Coronary artery (tissue), 2 donors: ENCODE measurements at regions not wholly inside any gene's neighbourhood (a gene's known extent, or its start where the extent isn't known, plus 50 kb on each side); places are given as distances from the start of the nearest gene placed in this dataset.

Experiments
- DNase-seq: peaks from one replicate; pipeline ENCODE4 v3.0.0-alpha.2; 2017; ENCODE audit warnings: low spot score
- H3K27ac ChIP-seq, 2 donors: fragments of 200-600 bp; sonication (generic); one replicate each; pipeline ENCODE4 v1.5.1; 2016 to 2019
- H3K4me3 ChIP-seq: fragments of 200-600 bp; sonication (generic); 2 replicates; pipeline ENCODE4 v1.5.1; 2016; ENCODE audit warnings: mild to moderate bottlenecking, moderate library complexity
- CTCF ChIP-seq: fragments of 200-600 bp; sonication (generic); IDR thresholded peaks from one replicate; pipeline ENCODE4 v1.5.1; 2019; ENCODE audit warnings: antibody characterized with exemption

- no peak overlapping the region for H3K27ac ChIP-seq
- no peak for TF ChIP-seq CTCF
Measured at GRCh38 chr10:33820531-33820930, 486.1 kb upstream of the NRP1 start.

GRCh38 chr10:33819206-33819605, 484.7 kb upstream of the NRP1 start:
- H3K27ac ChIP-seq = no peak overlapping the region
- TF ChIP-seq CTCF = no peak
- DNase-seq = no peak
- H3K4me3 ChIP-seq = no peak overlapping the region

More at GRCh38 chr10:33820531-33820930, 486.1 kb upstream of the NRP1 start:
- DNase-seq = no peak
- no peak overlapping the region for H3K4me3 ChIP-seq

- TF ChIP-seq CTCF = no peak
- DNase-seq = no peak
- H3K27ac ChIP-seq = no peak overlapping the region
- H3K4me3 ChIP-seq = no peak overlapping the region
Measured at GRCh38 chr10:33818343-33818742, 483.9 kb upstream of the NRP1 start.

GRCh38 chr10:33817605-33818004, 483.1 kb upstream of the NRP1 start:
- TF ChIP-seq CTCF = no peak
- no peak overlapping the region for H3K27ac ChIP-seq
- DNase-seq = no peak
- H3K4me3 ChIP-seq = no peak overlapping the region

GRCh38 chr10:33815776-33816175, 481.3 kb upstream of the NRP1 start:
- H3K4me3 ChIP-seq = no peak overlapping the region
- no peak overlapping the region for H3K27ac ChIP-seq
- TF ChIP-seq CTCF = no peak
- no peak for DNase-seq

- no peak for DNase-seq
- Histone ChIP-seq H3K4me3 (no peak overlapping the region), H3K27ac (no peak overlapping the region)
- no peak for TF ChIP-seq CTCF
Measured at GRCh38 chr10:33813871-33814270, 479.4 kb upstream of the NRP1 start.

GRCh38 chr10:33813415-33813814, 478.9 kb upstream of the NRP1 start:
- no peak overlapping the region for H3K4me3 ChIP-seq
- no peak for TF ChIP-seq CTCF
- no peak for DNase-seq
- H3K27ac ChIP-seq = no peak overlapping the region
